ENCODE measurements at regions not wholly inside any gene's neighbourhood (a gene's known extent, or its start where the extent isn't known, plus 50 kb on each side); places are given as distances from the start of the nearest gene placed in this dataset.
"Not testable (repeated sequence)": the region's sequence is repeated elsewhere in the genome, so short reads cannot be mapped to it uniquely, and the experiment has no call there.

DNA sequence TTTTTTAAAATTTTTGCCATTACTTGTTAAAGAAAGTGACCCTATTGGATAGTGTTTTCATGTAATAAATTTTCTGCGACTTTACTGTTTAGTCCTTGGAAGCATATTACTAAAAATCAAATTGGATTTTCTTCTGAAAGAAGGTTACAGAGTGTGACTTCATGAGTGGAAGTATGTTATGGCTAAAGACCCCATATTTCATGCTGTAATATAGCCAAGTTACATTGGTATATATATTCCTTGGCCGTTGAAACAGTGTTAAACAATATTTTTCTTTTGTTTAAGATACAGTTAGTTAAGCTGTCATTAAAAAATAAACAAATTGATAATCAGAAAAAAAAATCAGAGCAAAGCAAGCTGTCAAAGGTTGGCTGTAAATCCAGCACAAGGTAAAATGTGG, 541.7 kb downstream of the TTLL7 start:
- TF ChIP-seq, protein P1, sequence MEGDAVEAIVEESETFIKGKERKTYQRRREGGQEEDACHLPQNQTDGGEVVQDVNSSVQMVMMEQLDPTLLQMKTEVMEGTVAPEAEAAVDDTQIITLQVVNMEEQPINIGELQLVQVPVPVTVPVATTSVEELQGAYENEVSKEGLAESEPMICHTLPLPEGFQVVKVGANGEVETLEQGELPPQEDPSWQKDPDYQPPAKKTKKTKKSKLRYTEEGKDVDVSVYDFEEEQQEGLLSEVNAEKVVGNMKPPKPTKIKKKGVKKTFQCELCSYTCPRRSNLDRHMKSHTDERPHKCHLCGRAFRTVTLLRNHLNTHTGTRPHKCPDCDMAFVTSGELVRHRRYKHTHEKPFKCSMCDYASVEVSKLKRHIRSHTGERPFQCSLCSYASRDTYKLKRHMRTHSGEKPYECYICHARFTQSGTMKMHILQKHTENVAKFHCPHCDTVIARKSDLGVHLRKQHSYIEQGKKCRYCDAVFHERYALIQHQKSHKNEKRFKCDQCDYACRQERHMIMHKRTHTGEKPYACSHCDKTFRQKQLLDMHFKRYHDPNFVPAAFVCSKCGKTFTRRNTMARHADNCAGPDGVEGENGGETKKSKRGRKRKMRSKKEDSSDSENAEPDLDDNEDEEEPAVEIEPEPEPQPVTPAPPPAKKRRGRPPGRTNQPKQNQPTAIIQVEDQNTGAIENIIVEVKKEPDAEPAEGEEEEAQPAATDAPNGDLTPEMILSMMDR (IDR thresholded peaks at IDR 0.05; ENCODE audit: low read length): not testable (repeated sequence)
- not testable (repeated sequence) for TF ChIP-seq EZH2 (IDR thresholded peaks at IDR 0.05; ENCODE audit: borderline replicate concordance, low read length)
